SK-N-SH treated with all-trans-retinoic acid at 6 μM for 48 hours (cell line): ENCODE measurements at regions not wholly inside any gene's neighbourhood (a gene's known extent, or its start where the extent isn't known, plus 50 kb on each side); places are given as distances from the start of the nearest gene placed in this dataset.
A peak's percentile ranks its signal among the peaks of the same experiment; 100 is the strongest.

Experiments used
- ATAC-seq: fragments of 200-7000 bp; cut with Tn5 transposase; 3 replicates; pipeline ENCODE4 v1.9.1; 2020; ENCODE audit warnings: mild to moderate bottlenecking, moderate library complexity
- BACH2 ChIP-seq: fragments of 250-450 bp; sonication (Bioruptor Pico); IDR thresholded peaks from 2 replicates; pipeline ENCODE4 v1.9.0; 2021; ENCODE audit warnings: mild to moderate bottlenecking, borderline replicate concordance
- CSDC2 ChIP-seq: fragments of 250-450 bp; sonication (Bioruptor Pico); IDR thresholded peaks from 2 replicates; pipeline ENCODE4 v1.5.0; 2020; ENCODE audit warnings: mild to moderate bottlenecking, moderate library complexity
- ESRRG ChIP-seq: fragments of 250-450 bp; sonication (Bioruptor Pico); IDR thresholded peaks from 2 replicates; pipeline ENCODE4 v1.6.1; 2021; ENCODE audit warnings: mild to moderate bottlenecking
- GLIS3 ChIP-seq: fragments of 250-450 bp; sonication (Bioruptor Pico); IDR thresholded peaks from 2 replicates; pipeline ENCODE4 v1.5.0; 2020; ENCODE audit warnings: mild to moderate bottlenecking, moderate library complexity
- ISL1 ChIP-seq: fragments of 250-450 bp; sonication (Bioruptor Pico); IDR thresholded peaks from 2 replicates; pipeline ENCODE4 v2.1.2; 2022; ENCODE audit warnings: mild to moderate bottlenecking, moderate library complexity
- OSR1 ChIP-seq: fragments of 250-450 bp; sonication (Bioruptor Pico); IDR thresholded peaks from 2 replicates; pipeline ENCODE4 v1.8.0; 2022; ENCODE audit warnings: moderate library complexity, mild to moderate bottlenecking, inconsistent platforms
- SNAI2 ChIP-seq: fragments of 250-450 bp; sonication (Bioruptor Pico); IDR thresholded peaks from 2 replicates; pipeline ENCODE4 v1.5.0; 2020; ENCODE audit warnings: mild to moderate bottlenecking, moderate library complexity
- TCF4 ChIP-seq: fragments of 250-450 bp; sonication (Bioruptor Pico); IDR thresholded peaks from 2 replicates; pipeline ENCODE4 v1.8.0; 2021; ENCODE audit warnings: mild to moderate bottlenecking, moderate library complexity, borderline replicate concordance
- TOX ChIP-seq: fragments of 250-450 bp; sonication (Bioruptor Pico); IDR thresholded peaks from 2 replicates; pipeline ENCODE4 v1.8.0; 2021; ENCODE audit warnings: mild to moderate bottlenecking, moderate library complexity, borderline replicate concordance
- ZC3H10 ChIP-seq: fragments of 250-450 bp; sonication (Bioruptor Pico); IDR thresholded peaks from 2 replicates; pipeline ENCODE4 v1.5.1; 2021; ENCODE audit warnings: mild to moderate bottlenecking, moderate library complexity
- ZFP3 ChIP-seq: fragments of 250-450 bp; sonication (Bioruptor Pico); IDR thresholded peaks from 2 replicates; pipeline ENCODE4 v1.5.0; 2020; ENCODE audit warnings: mild to moderate bottlenecking, moderate library complexity
- ZFP30 ChIP-seq: fragments of 450-650 bp; formaldehyde crosslinking; IDR thresholded peaks from 2 replicates; pipeline ENCODE4 v1.5.0; 2022; ENCODE audit warnings: mild to moderate bottlenecking, moderate library complexity
- ZNF565 ChIP-seq: fragments of 450-650 bp; formaldehyde crosslinking; conservative IDR thresholded peaks from 2 replicates; pipeline ENCODE4 v1.5.0; 2020; ENCODE audit warnings: low read depth, mild to moderate bottlenecking, moderate library complexity
- ZNF70 ChIP-seq: fragments of 450-650 bp; formaldehyde crosslinking; IDR thresholded peaks from 2 replicates; pipeline ENCODE4 v1.5.0; 2020; ENCODE audit warnings: mild to moderate bottlenecking, moderate library complexity
- ZNF8 ChIP-seq: fragments of 450-650 bp; formaldehyde crosslinking; IDR thresholded peaks from 2 replicates; pipeline ENCODE4 v1.5.0; 2020; ENCODE audit warnings: mild to moderate bottlenecking, moderate library complexity
- TF ChIP-seq, protein P1 (sequence below): fragments of 250-450 bp; sonication (Bioruptor Pico); IDR thresholded peaks from 2 replicates; pipeline ENCODE4 v1.8.0; 2021; ENCODE audit warnings: low read depth, mild to moderate bottlenecking, moderate library complexity, borderline replicate concordance
- TF ChIP-seq, protein P2 (sequence below): fragments of 250-450 bp; sonication (Bioruptor Pico); IDR thresholded peaks from 2 replicates; pipeline ENCODE4 v1.5.1; 2020; ENCODE audit warnings: low read depth, mild to moderate bottlenecking, moderate library complexity
- TF ChIP-seq, protein P3 (sequence below): fragments of 250-450 bp; sonication (Bioruptor Pico); IDR thresholded peaks from 2 replicates; pipeline ENCODE4 v1.5.1; 2021; ENCODE audit warnings: mild to moderate bottlenecking, moderate library complexity
- TF ChIP-seq, protein P4 (sequence below): fragments of 250-450 bp; sonication (Bioruptor Pico); IDR thresholded peaks from 2 replicates; pipeline ENCODE4 v1.8.0; 2020; ENCODE audit warnings: mild to moderate bottlenecking, moderate library complexity, borderline replicate concordance

DNA sequence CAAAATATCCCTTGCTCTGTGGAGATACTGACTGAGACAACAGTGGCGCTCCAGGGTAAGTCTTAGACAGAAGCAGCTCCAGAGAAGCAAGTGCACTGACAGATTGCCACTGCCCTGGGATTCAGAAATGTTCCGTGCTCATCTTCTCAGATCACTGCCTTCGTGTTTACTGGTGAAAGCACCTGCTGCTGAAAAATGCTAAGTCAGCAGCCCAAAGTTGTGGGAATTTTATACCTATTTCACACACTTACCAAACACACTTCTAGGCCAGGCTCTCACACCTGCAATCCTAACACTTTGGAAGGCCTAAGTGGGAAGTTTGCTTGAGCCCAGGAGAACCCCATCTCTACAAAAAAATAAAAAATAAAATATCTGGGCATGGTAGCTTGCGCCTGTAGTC is 63.2 kb upstream of the DLX6 start (continued):
- TF ChIP-seq ZNF565 (CRISPR knock-in tag) (no peak), ZC3H10 (CRISPR knock-in tag) (no peak), TOX (CRISPR knock-in tag) (no peak)
- TF ChIP-seq, all 23 proteins: peak for 0

DNA sequence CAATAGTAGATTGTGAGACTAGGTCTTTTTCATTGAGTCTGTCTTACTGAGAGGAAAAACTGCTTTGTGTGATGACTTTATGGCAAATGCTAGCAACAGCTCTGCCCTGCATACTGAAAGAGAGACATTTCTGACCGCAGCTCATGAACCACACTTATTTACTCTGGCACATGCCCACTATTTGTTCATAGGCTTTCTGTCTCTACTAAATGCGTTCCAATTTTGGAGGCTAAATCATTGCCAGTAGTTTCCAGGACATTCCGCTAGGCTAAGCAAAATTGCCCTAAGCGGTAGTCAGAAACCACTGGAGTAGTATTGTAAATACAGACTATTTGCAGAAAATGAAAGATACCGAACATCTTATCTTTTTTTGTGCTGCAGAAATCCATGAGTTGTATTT is 55.6 kb upstream of the DLX6 start:
- ATAC-seq = no peak
- TF ChIP-seq ZNF70 (CRISPR knock-in tag) (no peak), ZC3H10 (CRISPR knock-in tag) (no peak), ESRRG (no peak), ZNF8 (CRISPR knock-in tag) (no peak)
- TF ChIP-seq, protein P1, sequence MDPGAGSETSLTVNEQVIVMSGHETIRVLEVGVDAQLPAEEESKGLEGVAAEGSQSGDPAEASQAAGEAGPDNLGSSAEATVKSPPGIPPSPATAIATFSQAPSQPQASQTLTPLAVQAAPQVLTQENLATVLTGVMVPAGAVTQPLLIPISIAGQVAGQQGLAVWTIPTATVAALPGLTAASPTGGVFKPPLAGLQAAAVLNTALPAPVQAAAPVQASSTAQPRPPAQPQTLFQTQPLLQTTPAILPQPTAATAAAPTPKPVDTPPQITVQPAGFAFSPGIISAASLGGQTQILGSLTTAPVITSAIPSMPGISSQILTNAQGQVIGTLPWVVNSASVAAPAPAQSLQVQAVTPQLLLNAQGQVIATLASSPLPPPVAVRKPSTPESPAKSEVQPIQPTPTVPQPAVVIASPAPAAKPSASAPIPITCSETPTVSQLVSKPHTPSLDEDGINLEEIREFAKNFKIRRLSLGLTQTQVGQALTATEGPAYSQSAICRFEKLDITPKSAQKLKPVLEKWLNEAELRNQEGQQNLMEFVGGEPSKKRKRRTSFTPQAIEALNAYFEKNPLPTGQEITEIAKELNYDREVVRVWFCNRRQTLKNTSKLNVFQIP (CRISPR knock-in tag) = no peak
- TF ChIP-seq, protein P2, sequence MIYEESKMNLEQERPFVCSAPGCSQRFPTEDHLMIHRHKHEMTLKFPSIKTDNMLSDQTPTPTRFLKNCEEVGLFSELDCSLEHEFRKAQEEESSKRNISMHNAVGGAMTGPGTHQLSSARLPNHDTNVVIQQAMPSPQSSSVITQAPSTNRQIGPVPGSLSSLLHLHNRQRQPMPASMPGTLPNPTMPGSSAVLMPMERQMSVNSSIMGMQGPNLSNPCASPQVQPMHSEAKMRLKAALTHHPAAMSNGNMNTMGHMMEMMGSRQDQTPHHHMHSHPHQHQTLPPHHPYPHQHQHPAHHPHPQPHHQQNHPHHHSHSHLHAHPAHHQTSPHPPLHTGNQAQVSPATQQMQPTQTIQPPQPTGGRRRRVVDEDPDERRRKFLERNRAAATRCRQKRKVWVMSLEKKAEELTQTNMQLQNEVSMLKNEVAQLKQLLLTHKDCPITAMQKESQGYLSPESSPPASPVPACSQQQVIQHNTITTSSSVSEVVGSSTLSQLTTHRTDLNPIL (CRISPR knock-in tag) = no peak

DNA sequence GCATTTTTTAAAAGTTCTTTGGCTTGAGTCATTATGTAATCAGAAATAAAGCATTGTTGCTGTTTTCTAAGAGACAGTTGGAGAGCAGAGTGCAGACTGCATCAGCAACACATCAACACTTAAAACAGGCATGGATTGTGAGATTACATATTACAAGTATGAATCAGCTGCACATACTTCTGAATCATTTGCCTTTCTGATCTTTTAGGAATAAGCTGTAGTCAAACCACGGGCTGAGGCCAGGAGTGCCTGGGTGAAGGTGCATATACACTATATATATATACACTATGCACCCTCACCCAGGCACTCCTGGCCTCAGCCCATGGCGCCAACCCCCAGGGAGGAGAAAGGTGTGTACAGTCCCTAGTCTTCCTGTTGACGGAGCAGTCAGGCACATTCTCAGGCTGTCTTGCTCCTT is 52.4 kb upstream of the DLX6 start:
- ATAC-seq = peak; percentile 42
- no peak for TF ChIP-seq TOX (CRISPR knock-in tag)
- TF ChIP-seq TCF4 (CRISPR knock-in tag) = no peak
- TF ChIP-seq, protein P3, sequence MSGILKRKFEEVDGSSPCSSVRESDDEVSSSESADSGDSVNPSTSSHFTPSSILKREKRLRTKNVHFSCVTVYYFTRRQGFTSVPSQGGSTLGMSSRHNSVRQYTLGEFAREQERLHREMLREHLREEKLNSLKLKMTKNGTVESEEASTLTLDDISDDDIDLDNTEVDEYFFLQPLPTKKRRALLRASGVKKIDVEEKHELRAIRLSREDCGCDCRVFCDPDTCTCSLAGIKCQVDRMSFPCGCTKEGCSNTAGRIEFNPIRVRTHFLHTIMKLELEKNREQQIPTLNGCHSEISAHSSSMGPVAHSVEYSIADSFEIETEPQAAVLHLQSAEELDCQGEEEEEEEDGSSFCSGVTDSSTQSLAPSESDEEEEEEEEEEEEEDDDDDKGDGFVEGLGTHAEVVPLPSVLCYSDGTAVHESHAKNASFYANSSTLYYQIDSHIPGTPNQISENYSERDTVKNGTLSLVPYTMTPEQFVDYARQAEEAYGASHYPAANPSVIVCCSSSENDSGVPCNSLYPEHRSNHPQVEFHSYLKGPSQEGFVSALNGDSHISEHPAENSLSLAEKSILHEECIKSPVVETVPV (CRISPR knock-in tag) = no peak
- no peak for TF ChIP-seq ESRRG
- TF ChIP-seq ISL1 = peak; percentile 60
- TF ChIP-seq, protein P4, sequence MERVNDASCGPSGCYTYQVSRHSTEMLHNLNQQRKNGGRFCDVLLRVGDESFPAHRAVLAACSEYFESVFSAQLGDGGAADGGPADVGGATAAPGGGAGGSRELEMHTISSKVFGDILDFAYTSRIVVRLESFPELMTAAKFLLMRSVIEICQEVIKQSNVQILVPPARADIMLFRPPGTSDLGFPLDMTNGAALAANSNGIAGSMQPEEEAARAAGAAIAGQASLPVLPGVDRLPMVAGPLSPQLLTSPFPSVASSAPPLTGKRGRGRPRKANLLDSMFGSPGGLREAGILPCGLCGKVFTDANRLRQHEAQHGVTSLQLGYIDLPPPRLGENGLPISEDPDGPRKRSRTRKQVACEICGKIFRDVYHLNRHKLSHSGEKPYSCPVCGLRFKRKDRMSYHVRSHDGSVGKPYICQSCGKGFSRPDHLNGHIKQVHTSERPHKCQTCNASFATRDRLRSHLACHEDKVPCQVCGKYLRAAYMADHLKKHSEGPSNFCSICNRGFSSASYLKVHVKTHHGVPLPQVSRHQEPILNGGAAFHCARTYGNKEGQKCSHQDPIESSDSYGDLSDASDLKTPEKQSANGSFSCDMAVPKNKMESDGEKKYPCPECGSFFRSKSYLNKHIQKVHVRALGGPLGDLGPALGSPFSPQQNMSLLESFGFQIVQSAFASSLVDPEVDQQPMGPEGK (CRISPR knock-in tag) = no peak
- no peak for TF ChIP-seq SNAI2
- TF ChIP-seq, all 23 proteins: peak for 1

DNA sequence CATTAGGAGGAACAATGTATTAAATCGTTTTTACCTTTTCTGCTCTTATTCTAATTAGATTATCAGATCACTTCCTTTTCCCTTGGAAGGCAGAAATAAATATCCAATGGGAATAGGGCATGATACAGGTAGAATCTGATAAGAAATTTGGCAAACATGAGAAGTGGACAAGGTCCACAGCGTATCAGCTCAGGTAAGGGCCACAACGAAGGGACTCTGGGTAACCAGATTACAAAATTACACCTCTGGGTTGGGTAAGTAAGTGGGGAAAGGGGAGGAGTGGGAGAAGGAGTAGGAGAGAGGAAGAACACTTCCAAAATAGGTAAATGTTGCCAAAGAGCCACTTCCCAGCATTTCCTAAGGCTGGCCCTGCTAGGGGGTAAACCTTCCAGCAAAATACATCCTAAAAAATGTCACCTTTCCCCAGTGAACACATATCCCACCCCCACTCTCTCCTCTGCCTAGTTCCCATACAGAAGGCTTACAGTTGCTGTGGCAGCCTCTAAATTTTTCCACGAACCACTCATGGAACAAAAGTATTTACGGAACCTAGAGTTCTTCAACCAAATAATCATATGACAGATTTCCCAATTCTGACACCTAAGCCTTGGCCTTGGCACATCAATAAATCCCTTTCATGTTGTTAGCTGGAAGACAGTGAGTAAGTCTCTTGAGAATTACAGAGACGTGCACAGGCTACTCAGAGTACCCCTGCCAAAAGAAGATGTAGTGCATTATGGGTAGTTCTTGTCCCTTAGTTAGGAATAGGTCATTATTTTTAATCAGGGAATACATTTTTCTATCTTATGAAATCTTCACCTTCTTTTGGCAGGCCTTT is 51.5 kb upstream of the DLX6 start:
- ATAC-seq = no peak
- no peak for TF ChIP-seq BACH2 (CRISPR knock-in tag)
- TF ChIP-seq ZFP3 = no peak
- TF ChIP-seq, protein P3 (CRISPR knock-in tag) = no peak
- TF ChIP-seq, protein P1 (CRISPR knock-in tag) = no peak
- TF ChIP-seq, protein P4 (CRISPR knock-in tag) = no peak
- no peak for TF ChIP-seq ZFP30 (CRISPR knock-in tag)
- TF ChIP-seq, protein P2 (CRISPR knock-in tag) = no peak
- TF ChIP-seq GLIS3 (CRISPR knock-in tag) = no peak
- TF ChIP-seq ISL1 = no peak
- no peak for TF ChIP-seq SNAI2
- no peak for TF ChIP-seq TOX (CRISPR knock-in tag)
- TF ChIP-seq TCF4 (CRISPR knock-in tag) = no peak
- TF ChIP-seq CSDC2 (CRISPR knock-in tag) = no peak
- TF ChIP-seq ZC3H10 (CRISPR knock-in tag) = no peak
- no peak for TF ChIP-seq OSR1 (CRISPR knock-in tag)
- TF ChIP-seq ZNF565 (CRISPR knock-in tag) = no peak
